NCI-H2196 (cell line): ENCODE measurements at regions not wholly inside any gene's neighbourhood (a gene's known extent, or its start where the extent isn't known, plus 50 kb on each side); places are given as distances from the start of the nearest gene placed in this dataset.
"Not testable (repeated sequence)": the region's sequence is repeated elsewhere in the genome, so short reads cannot be mapped to it uniquely, and the experiment has no call there.

Experiments used
- DNase-seq: peaks from one replicate; lab custom pipeline; 2025; ENCODE audit not compliant: unreplicated experiment; lab: John Stamatoyannopoulos, UW

DNA sequence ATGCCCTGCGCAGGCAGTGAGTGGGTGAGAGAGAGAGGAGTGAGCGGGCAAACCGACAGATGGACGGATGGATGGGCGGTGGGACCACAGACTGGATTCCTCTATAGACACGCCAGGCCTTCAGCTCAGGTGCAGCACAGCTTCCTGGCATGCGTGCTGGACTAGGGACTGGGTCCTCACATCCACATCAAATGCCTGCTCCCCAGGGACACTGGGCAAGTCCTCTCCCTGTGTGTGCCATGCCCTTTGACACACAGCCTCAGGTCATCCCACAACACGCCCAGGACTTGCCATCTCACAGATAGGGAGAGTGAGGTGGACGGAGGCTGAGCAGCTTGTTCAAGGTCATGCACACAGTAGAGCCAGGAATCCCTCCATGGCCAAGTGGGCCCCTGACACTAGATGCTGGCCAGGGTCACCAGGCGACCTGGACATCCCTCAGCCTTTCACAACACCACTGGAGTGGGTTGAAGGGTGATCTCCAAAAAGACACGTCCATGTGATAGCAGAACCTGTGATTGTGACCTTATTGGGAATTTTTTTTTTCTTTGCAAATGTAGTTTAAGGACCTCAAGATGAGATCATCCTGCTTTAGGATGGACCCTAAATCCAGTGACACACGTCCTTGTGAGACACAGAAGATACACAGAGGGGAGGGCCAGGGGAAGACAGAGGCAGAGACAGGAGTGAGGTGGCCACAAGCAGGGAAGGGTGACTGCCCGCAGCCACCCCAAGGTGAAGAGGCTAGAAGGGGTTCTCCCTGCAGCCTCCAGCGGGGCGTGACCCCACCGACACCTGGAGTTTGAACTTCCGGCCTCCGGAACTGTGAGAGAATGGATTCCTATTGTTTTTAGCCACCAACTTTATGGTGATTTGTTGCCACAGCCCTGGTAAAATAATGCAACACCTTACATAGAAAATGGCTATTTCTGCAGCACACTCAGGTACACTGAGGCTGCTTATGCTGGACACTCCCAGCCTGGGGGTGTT is 155.0 kb upstream of the CHST15 start:
- DNase-seq = no peak

DNA sequence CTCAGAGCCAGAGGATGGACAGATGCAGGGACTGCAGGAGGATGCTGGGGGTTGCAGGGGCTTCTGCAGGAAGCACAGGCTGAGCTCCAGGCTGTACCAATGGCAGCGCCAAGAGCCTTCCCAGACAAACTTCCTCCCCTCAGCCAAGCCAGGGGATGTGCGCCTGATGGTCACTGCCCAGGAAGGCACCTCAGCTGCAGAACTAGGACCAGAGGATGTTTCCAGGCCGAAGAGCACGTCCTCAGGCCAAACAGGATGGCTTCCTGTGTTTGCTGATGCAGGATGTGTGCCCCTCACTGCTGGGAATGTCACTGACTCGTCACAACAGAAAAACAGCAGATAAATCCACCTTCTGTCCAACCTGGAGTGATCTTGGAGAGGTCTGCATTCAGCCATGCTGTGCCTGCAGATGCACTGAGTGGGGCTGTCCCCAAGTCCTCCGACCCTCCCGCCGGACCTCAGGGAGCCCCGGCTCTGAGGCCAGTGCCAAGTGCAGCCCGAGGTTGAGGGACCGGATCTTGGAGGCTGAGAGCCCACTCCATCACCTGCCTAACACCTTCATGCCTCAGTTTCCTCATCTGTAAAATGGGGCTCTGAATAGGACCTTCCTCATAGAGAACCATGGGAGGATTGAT is 152.5 kb upstream of the CHST15 start:
- no peak for DNase-seq

DNA sequence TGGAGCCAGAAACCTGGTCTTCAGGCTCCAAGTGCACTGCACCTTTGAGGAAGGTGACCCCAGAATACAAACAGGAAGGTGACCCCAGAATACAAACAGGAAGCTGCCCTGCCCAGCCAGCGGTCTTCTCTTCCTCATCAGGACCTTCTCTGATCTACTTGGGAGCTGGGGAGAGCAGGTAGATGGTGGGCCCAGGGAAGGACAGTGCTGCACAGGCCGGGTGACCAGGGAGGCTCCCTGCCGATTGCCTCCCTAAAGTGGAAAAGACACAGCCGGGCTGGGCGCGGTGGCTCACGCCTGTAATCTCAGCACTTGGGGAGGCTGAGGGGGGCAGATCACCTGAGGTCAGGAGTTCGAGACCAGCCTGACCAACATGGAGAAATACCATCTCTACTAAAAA is 151.8 kb upstream of the CHST15 start:
- no peak for DNase-seq

DNA sequence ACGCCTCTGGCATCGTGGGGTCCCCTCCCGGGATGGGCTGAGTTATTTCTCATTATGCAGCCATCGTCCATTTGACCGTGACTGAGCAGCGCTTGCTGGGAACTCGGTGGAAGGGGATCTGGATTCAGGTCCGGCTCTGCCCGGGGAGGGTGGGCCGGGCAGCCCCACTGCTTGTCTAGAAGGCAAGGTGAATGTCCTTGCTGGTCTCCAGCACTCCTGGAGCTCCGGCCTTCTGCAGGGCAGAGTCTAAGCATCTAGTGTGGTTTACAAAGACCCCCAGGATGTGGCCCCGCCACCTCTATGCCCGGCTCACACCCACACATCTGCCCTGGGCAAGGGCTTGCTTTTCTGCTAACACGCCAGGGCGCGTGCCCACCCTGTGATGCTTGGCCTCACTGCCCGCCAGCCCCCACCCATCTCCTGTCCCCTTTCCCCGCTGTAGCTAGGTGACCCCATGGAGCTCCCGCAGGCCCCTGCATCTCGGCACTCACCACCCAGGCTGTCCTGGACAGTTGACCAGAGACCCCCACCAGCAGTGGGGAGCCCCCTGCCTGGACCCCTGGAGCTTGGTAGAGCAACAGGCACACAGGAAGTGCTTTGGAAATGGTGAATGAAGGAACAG is 151.0 kb upstream of the CHST15 start:
- no peak for DNase-seq

DNA sequence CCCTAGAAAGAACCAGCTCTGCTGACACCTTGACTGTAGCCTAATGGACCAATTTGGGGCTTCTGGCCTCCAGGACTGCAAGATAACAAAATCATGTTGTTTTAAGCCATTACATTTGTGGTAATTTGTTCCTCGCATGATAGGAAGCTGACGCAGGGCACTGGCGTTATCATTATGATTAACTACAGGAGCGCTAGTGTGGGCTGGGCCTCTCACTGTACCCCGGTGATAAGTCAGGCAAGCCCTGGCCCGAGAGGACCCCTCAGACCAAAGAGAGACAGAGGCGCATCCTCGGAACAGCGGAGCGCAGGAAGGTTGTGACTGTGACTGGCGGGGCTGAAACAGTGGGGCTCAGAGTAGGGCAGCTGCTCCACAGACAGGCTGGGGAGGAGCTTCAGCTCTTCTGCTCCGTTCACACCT is 150.3 kb upstream of the CHST15 start:
- DNase-seq = no peak

DNA sequence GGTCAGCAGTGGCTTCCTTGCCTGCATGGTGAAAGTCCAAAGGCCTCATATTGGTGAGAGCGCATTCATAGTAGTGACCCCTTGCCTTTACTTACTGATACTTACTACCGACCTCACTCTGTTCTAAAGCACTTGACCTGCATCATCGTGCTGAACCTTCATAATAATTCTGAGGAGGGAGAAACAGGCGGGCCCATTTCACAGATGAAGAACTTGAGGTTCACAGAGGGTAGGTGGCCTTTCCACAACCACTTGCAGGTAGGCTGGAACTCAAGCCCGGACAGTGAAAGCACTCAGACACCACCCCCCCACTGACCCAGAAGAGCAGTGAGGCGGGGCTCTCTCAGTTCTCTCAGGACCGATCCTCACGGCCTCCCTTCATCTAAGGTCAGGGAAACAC is 149.4 kb upstream of the CHST15 start:
- DNase-seq = no peak

DNA sequence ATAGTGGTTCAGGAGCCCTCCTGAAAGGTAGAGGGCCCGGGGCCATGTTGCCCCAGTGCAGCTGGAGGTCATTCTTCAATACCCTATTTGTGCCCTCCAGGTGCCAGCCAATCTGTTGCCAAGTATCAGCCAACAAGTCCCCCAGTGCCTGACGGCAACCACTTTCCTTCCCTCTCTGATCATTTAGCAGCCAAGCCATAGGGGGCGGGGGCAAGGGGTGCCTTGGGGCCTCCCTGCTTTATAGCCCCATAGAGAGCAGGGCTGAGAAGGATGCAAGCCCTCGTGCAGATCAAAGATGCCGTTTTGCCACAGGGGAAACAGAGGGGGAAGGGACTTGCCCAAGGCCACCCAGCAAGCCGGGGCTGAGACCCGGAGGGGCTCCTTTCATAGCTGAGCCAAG is 149.0 kb upstream of the CHST15 start:
- no peak for DNase-seq

DNA sequence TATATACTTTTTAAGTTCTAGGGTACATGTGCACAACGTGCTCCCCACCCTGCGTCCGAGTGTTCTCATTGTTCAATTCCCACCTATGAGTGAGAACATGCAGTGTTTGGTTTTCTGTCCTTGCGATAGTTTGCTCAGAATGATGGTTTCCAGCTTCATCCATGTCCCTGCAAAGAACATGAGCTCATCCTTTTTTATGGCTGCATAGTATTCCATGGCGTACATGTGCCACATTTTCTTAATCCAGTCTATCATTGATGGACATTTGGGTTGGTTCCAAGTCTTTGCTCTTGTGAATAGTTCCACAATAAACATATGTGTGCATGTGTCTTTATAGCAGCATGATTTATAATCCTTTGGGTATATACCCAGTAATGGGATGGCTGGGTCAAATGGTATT is 148.1 kb upstream of the CHST15 start:
- DNase-seq = not testable (repeated sequence)

DNA sequence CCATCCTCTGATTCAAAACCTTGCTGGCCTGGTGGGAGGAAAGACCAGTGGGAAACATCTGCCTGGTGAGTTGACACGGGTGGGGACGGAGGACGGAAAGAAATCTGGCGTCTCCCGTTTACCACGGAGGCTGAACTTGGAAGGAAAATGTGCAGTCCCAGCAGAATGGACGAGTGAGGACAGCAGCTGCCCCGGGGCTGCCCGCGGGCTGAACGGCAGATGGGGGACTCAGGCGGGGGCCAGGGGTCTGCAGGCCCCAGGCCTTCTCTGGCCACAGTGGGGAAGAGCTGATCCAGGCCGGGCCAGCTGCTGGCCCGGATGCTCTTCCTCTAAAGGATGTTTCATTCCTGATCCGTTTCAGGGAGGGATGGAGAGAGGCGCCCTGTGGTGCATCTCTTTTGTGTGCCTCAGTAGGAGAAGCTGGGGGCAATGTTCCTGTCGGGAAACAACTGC is 147.5 kb upstream of the CHST15 start:
- no peak for DNase-seq

DNA sequence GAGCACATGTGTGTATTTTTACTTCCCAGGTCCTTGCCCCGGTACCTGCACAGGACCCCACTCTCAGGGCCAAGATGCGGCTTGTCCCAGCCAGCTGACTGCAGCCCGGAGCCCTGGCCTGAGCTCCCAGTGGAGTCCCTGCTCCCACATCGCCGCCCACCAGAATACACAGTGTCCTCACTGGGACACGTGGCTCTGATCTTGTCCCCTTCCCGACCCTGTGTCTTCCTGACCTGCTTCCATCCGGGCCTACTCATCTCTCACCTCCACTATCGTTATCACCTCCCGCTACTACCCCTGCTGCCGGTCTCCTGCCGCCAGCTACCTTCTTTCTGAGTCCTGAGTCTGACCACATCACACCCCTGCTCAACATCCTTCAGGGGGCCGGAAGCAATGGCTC is 146.3 kb upstream of the CHST15 start:
- DNase-seq = no peak

DNA sequence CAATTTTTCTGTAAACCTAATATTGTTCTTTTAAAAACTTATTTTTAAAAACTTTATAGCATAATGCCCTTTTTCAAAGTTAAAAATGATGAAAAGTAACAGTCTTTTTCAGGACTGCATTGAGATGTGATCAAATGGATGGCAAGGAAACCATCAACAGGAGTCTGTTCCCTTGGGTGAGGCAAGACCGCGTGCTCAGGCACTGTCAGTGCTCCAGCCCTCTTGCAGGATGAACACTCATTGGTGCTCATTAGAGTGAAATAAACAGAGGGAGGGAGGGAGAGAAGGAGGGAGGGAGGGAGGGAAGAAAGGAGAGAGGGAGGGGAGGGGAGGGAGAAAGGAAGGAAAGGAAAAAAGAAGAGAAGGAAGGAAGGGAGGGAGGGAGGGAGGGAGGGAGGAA is 145.7 kb upstream of the CHST15 start:
- DNase-seq = no peak

DNA sequence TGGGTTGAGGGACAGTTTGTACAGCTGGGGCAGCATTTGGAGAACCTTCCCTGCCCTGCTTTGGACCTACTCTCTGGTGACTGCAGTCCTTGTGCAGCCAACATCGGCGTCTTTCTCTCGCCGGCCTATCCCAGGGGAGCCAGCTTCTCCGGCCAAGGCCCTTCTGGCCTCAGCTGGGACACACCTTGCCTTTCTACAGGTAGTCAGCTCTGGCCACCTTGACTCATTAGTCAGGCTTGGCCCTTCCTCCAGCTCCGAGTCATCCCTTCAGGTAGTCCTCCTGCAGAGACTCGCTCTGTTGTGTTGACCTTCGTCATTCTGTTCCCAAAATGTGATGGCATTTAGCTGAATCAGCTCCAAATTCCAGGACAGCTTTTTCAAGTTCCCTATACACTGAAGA is 145.0 kb upstream of the CHST15 start:
- DNase-seq = no peak

DNA sequence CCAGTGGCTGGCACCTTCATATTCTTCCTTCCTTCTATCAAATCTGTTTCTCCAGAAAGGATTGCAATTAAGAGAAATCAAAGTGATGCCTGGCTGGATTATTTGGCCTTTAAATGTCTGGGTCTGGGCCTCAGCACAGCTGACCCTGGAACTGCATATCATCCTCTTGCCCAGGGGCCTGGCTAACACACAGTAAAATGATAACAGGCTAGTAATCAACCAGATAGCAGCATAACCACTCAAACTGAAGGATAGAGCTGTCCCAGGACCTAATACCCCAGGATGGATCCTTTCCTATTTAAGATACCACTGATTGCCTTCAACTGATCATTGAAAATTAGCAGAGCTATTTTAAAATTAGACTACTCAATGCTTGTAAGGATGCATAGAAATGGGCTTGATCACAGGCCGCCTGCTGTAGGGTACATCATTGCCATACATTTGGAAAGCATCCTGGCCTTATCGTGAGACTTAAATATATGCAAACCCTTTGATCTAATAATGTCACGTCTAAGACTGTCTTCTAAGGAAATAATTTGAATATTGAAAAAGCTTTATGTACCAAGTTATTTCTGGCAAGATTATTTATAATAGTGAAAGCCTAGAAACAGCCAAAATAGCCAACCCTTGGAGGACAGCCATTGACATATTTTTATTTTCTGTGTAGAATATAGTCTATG is 144.0 kb upstream of the CHST15 start:
- DNase-seq = no peak

DNA sequence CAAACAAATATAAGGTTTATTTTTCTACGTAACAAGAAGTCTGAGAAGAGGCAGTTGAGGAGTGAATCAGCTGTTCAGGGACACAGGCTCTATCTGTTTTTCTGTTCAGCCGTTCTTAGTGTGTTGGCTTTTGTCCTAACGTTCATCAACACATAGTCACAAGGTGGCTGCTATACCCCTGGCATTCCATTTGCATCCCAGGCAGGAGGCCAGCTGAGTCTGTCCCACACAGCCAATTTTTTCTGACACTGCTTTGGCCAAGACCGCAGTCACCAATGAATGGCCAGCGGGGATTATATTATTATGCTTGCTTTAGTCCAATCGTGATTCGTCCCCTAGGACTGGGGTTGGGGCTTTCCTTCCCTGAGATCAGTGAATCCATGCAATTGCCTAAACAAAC is 143.4 kb upstream of the CHST15 start:
- DNase-seq = no peak

DNA sequence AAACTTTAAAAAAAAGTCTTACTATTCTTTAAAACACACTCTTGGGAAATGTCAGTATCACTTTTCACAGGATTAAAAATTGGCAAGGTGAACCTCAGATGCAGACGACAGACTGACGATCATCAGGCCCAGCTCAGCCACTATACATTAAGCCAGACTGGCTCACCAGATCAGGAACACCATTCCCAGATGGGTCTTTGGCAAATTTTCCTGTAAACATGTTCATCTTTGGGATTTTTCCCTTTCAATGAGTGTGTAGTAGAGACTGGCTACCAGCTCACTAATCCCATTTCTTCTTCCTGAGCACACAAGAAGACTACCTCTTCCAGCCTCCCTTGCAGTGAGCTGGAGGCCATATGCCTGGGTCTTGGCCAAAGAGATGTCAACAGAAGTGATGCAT is 142.7 kb upstream of the CHST15 start:
- DNase-seq = no peak

DNA sequence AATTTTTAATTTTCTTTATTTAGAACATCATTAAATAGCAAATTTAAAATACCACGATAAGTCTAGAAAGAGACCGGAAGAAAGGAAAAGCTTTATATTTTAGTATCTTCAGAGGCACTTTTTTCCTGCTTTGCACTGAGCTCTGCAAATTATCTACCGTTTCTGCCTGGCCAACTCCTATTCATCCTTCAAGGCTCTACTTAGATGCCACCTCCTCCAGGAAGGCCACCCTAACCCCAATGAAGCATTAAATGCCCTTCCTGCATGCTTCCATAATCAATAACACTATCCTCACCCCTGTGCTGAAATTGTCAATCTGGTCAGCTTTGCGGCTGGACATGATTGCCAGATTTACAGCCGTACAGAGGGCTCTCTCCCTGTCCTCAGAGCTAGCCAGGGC is 141.8 kb upstream of the CHST15 start:
- no peak for DNase-seq

DNA sequence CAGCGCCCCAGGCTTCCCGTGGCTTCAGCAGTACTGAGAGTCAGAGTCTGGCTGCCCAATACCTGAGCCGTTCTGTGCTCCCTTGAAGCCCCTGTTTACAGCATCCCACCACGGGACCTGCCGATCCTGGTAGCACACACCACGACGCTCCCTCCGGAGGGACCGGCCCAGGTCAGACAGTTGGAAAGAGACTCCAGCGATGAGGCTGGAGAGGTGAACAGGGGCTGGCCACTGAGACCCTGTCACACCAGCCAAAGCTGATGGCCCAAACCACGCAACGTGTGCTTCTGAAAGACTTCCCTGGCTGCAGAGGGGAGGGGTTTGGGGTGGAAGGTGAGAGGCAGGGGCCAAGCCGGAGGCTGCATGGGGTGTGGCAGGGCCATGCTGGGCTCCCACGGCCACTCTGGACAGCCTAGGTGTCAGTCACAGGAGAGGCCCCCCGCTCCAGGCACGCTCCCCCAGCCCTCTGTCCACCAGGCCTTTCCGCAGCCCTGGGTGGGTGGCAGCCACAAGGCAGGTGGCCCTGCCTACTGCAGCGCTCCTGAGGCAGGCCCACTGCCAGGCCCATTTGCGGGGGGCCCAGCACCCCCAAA is 140.2 kb upstream of the CHST15 start:
- DNase-seq = no peak

DNA sequence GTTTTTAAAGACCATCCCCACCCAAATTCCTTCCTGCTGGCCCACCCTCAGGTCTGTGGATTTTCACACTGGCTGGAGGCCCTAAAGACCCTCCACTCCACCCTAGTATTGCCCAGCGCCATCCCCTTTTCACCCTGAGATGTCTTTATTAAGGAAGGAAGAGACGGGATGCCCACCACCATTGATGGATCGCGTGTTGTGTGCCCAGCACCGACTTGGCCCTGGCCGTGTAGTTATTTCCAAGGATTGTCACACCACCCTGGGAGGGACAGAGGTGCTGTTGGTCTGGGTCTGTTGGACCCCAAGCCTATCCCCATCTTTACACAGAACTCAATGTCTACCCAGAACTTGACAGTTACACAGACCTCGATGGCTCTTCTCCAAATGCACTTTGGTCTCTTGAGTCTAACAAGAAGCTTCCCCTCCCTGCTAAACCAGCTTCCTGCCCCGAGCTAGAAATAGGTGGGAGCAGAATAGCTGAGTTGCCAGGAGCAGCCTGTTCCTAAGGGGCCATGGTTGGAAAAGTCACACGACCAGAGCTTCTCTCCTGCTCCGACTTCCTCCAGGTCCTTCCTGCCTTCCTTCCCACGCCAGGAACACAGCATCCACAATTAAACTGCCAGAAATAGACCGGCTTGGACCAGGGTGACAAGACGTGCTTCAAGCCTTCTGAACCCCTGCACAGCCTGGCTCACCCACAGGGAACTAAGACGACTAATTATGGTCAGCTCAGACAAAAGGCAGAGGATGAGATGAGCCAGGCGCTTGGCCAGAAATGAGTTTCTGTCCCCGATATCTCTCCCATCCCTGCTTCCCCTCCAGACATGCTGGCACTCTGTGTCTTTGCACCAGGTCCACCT is 139.5 kb upstream of the CHST15 start:
- no peak for DNase-seq

DNA sequence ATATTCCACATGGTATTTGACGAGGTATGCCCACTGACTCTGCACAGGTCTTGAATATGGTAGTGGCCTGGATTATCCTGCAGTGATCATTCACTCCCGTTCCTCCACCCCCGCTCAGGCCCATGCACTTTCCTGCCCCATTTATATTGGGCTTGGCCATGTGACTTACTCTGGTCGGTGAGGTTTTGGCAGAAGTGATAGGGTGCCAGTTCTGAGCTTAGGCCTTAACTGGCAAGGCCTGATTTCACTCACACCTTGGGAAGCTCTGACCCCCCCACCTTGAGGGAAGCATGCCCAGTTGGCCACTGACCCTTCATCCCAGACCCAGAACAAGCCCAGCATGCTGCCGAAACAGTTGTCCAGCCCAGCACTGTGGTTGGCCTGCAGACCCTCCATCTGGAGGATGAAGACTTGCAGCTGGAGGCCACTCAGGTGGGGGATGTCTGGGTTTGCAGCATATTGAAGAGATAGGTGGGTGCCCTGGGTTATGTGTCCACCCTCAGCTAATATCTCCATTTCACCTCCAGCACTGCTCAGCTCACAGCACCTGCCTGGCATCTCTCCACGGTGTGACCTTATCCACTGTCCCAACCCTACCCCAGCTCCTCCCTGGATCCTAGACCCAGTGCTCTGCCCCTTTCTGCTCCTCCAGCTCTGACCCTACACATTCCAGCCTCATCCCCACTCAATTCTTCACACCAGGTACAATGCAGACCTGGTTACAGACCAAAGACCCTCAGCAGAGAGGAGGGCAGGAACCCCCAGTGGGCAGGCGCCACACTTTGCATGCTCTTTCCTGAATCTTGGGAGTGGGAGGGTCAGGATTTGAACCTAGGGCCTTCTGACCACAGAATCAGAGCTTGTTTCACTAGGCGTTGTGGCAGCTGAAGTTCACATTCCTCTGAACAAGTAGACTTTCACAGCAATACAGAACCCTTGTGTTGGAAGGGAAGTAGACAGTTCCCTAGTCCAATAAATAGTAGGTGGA is 138.1 kb upstream of the CHST15 start:
- DNase-seq = no peak
